ENCODE measurements at regions not wholly inside any gene's neighbourhood (a gene's known extent, or its start where the extent isn't known, plus 50 kb on each side); places are given as distances from the start of the nearest gene placed in this dataset.

- no peak for TF ChIP-seq CTCF (IDR thresholded peaks at IDR 0.05; ENCODE audit: low read depth, low read length)
- TF ChIP-seq EZH2phosphoT487 (IDR thresholded peaks at IDR 0.05; ENCODE audit: low read depth), result no peak
These were observed 1076.1 kb upstream of the TMEFF2 start for GRCh38 chr2:193270816-193271215.
